Stimulated activated CD8-positive, alpha-beta memory T cell treated with anti-CD3 and anti-CD28 coated beads, Interleukin-4, amount 100 ng/mL, for 24 hours (primary cell): ENCODE measurements at regions not wholly inside any gene's neighbourhood (a gene's known extent, or its start where the extent isn't known, plus 50 kb on each side); places are given as distances from the start of the nearest gene placed in this dataset.
"Not testable (repeated sequence)": the region's sequence is repeated elsewhere in the genome, so short reads cannot be mapped to it uniquely, and the experiment has no call there.

Experiments used
- DNase-seq: peaks from one replicate; pipeline ENCODE4 v3.0.0-alpha.2; 2020; ENCODE audit warnings: low read depth

- DNase-seq = not testable (repeated sequence)
Measured at GRCh38 chr22:47400131-47400530, 637.7 kb downstream of the TBC1D22A start.

DNA sequence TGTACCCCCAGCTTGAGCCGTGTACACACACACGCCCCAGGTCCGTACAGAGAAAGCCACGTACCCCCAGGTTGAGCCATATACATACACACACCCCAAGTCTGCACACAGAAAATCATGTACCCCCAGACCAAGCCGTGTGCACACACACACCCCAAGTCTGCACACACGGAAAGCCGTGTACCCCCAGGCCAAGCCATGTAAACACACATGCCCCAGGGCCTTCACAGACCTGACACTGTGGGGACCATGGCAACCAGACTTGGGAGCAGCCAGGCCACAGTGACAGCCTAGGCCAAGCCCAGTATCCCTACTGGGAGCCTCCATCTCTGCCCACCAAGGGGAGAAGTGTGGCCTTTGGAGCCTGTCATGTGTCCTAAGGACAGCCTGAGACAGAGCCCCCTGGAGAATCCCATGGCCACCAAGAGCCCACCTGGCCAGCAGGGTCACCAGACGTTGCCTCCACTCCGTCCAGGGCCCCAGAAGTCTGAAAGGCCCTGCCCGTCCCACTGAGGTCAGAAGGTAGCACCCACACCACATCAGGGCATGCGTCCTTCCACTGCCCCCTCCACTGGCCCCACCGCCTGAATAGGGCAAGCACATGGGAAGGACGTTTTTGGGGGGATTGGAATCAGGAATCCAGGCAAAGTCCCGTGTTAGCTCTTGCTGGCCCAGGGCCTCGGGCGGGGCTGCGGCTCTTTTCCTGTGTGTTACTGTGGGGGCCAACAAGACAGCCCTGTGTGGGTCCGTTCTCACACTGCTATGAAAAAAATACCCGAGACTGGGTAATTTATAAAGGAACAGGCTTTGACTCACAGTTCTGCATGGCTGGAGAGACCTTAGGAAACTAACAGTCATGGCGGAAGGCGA is 636.7 kb downstream of the TBC1D22A start:
- DNase-seq = no peak

GRCh38 chr22:47398491-47398890 is 636.0 kb downstream of the TBC1D22A start:
- no peak for DNase-seq

DNA sequence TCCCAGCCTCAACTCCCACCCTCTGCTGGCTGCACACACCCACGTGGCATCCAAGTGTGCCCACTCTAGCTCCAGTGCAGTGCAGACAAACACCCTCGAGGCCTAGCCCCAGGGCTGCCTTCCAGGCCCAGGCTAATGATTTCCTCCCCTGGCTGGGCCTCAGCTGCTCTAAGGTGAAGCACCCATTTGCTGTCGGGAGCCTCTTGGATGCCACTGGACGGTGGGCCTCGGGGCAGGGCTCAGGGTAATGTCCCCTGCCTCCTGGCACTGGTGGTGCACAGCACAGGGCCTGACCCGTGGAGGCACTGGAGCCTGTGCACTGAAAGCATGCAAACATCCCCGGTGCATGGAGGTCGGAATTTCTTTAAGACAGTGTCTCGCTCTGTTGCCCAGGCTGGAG is 635.2 kb downstream of the TBC1D22A start:
- no peak for DNase-seq

DNA sequence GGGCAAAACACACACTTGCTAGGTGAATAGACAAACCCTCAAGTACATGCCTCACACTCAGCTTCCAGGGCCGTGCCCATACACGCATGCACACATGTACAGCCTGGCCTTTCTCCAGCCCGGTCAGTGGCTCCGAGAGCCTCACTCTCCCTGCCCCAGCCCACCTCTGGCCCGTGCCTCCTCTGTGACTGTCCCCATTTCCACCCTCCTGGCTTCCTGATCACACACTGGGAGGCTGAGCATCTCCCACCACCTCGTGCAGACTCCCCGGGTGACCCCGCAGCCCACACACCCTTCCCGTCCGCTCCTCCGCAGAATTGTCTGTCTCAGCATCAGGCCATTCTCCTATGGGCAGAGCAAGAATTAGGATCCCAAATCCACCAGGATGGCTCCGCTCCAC is 634.1 kb downstream of the TBC1D22A start:
- DNase-seq = no peak

GRCh38 chr22:47396105-47396504 is 633.7 kb downstream of the TBC1D22A start:
- no peak for DNase-seq

DNA sequence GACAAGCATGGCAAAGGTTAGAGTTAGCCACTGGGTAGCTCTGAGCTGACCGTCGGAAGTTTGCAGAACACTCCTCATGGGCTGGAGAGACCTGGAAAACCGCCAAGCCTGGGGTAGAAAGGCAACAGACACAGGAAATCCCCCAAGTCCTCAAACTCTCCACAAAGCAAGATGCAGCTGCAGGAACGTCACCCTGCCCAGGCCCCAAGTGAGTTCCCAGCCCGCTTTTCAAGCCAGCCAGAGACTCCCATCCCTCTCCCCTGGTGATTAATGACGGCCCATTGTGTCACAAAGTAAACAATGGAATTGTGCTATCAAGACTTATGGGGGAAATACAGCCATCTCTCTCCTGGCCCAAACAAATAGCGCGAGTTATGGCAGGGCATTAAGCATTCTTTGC is 633.0 kb downstream of the TBC1D22A start:
- no peak for DNase-seq

DNA sequence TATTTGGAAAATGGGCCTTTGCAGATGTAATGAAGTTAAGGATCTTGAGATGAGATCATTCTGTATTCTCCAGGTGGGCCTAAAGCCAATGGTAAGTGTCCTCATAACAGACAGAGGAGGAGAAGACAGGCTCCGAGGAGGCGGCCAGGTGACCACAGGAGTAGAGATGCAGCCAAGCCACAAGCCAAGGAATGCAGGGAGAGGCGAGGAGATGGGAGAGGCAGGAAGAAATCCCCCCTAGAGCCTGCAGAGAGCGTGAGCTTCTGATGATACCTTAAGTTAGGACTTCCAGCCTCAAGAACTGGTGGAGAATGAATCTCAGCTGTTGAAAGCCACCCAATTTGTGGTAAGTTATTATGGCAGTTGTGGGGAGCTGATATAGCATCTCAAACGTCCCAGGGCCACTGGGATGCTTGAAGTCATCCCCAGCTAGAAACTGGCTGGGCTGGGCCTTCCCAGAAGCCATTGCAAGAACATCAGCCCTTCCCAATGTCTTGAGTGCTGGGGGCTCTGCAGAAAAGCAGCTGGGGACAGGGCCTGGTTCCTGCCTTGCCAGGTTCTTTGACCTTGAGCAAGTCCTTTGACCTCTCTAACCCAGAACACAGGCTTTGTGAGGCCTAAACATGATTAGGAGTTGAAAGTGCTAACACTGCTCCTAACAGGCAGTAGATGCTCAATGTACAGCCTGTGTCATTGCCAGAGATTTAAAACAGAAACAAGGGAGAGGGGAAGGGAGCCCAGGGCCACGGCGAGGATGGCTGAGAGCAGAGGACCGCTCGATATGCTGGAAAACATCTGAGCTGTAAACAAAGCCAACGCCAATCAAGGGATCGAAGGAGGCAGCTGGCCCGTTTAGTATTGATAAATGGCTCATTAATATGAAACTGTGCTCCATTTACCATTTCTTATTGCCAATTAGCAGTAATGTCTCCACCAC is 632.3 kb downstream of the TBC1D22A start:
- DNase-seq = no peak

DNA sequence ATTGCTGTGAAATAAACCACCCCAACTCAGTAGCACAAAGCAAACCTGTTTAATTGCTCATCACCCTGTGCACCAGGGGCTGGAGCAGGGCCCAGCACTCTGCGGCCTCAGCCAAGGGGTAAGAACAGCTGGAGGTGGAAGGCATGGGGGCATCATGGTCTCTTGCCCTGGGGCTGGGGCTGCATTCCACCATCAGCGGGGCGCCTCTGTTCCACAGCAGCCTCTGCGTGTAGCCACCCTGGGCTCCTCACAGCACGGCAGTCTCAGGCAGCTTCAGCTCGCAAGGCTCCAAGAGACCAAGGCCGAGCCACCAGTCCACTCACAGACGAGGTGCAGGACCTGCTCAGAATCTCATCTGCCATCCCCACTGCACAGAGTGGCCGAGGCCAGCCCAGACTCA is 630.7 kb downstream of the TBC1D22A start:
- no peak for DNase-seq

DNA sequence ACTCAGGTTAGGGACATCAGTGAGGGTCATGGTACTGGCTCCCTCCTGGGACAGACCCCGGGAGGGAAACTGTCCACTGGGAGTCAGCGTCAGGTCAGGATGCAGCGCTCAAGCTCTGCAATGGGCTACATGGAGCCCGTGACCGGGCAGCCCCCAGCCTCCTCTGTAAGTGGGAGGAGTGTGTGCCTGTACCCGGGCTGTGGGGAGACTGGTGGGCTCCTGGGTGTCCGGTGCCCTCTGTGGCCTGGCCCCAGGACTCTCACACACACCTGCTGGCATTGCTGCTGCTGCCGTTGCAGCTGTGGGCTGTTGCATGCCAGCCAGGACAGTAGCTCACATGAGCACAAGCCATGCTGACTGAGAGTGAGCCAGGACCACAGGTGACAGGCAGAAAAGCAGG is 630.3 kb downstream of the TBC1D22A start:
- DNase-seq = no peak

DNA sequence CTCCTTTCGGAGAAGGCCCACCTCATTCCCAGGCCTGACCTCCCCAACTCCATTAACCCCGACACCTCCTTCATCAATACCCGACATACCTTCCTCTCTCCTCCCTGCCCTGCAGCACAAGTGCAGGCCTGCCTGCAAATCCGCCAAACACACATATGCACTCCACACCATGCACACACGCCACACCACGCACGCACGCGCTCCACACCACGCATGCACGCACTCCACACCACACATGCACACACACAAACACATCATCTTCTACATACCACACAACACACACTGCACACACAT is 629.6 kb downstream of the TBC1D22A start:
- no peak for DNase-seq

DNA sequence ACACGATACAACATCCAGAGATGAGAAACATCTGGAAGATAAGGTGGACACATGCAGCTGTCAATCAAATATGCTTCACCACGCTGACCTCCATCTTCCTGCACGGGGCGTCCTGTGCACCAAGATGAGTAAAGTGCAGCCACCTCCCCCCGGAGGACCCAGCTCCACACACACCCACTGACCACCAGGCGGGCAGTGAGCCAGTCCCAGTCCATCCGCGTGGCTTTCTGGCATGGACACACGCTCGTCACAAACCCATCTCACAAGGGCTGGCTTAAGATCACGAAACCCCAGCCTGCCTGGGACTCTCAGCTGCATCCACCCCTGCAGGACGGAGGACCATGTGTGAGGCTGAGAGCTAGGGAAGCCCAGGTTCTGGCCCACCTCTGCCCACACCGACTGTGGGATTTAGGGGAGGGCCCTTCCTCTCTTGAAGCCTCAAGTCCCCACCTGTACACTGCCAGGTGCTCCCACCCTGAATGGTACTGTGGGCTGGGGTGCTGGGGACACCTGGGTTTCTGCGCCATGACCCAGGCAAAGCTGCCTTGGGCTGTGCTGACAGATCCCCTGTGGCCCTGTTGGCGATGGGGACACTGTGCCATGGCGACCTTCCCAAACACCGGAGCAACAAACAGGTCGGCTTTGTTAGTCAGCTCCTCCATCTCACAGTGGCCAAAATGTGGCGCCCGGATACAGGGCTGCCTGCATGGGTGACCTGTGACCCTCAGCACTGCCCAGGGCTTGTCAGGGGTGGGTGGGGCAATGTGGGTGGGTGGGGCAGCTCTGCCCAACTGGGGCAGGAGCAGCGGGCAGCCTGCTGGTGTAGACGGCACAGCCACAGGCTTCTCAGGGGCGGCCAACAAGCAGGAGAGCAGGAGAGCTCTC is 629.0 kb downstream of the TBC1D22A start:
- no peak for DNase-seq

DNA sequence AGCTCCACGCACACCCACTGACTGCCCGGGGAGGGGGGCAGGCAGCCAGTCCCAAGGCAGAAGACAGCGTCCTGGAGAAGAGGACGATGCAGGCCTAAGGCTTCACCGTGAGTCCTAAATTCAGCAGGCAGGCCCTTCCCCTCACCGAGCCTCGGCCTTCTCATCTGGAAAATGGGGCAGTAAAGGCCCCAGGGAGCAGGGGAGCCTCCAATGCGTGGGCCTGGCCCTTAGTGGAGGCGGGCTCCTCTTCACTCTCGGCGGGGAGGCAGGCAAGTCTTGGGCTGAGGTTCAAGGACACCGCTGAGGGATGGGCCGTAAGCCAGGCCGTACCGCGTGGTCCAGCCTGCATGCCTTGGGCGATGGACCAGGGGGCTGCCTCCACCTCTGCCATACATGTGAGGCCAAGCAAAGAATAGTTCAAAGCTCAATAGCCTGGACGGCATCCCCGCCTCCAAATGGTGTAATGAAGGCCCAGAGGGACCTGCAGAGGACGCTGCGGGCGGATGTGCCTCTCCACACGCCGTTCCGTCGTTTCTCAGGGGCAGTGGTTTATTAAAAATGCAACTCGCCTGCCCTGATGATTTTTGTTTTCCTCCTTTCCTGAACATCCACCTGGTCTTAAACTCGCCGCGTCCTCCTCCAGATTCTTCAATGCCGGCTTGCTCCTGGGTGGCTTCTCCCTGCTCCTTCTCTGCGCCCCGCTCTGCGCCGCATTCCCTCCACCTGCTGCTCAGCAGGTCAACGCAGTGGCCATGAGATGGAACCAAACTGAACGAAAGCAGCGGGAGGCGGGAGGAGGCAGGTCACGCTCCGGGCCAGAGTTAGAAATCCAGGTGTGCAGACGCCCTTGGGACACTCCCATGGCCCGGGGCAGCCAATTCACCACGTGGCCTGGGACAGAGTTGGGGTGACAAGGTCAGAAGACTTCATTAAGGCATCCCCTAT is 627.8 kb downstream of the TBC1D22A start:
- DNase-seq = no peak

DNA sequence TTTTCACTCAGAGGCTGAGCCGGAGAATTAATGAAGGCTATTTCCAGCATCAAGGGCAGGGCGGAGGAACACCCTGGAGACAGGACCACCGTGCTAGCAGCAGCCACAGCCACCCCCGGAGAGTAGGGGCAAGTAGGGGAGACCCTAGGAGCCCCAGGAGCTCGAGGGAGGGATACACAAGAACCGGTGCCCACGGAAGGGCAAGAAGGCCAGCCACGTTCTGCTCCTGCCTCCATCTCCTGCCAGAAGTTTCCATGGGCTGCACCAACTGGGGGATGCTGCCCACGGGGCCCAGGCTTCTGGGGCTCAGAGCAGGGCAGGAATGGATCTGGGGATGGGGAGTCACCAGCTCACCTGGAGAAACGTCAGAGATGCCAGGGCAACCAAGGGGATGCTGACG is 626.8 kb downstream of the TBC1D22A start:
- no peak for DNase-seq

GRCh38 chr22:47388778-47389177 is 626.3 kb downstream of the TBC1D22A start:
- no peak for DNase-seq

DNA sequence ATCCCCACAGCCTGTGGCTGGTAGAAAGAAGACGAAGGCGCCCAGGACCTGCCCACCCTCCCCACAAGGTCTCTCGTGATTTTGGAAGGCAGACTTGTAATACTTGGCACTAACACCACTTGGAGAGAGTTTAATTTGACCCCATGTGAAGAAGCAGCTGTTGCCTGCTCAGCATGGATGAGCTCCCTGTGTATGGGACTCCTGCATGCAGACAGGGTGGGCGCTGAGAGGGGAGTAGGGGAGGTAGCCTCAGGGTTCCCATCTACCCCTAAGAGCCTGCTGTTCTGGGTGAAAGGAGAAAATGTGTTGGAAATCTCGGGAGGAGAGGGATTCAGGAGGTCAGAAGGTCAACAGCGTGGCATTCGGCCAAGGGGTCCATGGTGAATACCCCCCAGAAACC is 625.9 kb downstream of the TBC1D22A start:
- no peak for DNase-seq

GRCh38 chr22:47386812-47387510 is 624.5 kb downstream of the TBC1D22A start:
- DNase-seq = no peak

DNA sequence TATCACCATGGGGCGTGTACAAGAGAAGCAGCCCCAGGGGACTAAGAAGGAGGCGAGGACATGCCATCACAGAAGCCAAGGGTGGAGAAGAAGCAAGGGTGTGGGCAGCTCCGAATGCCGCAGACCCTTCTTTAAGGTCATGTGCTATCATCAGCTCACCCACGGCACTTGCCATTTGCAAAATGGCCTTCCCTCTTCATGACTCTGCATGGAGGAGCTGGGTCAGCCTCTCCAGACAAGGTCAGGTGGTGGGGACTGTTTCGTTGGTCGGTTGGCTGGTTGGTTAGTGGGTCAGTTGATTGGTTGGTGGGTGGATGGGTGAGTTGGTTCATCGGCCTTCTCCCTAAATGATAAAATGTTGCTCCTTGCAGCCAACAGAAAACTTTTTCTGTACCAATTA is 622.5 kb downstream of the TBC1D22A start:
- DNase-seq = no peak

DNA sequence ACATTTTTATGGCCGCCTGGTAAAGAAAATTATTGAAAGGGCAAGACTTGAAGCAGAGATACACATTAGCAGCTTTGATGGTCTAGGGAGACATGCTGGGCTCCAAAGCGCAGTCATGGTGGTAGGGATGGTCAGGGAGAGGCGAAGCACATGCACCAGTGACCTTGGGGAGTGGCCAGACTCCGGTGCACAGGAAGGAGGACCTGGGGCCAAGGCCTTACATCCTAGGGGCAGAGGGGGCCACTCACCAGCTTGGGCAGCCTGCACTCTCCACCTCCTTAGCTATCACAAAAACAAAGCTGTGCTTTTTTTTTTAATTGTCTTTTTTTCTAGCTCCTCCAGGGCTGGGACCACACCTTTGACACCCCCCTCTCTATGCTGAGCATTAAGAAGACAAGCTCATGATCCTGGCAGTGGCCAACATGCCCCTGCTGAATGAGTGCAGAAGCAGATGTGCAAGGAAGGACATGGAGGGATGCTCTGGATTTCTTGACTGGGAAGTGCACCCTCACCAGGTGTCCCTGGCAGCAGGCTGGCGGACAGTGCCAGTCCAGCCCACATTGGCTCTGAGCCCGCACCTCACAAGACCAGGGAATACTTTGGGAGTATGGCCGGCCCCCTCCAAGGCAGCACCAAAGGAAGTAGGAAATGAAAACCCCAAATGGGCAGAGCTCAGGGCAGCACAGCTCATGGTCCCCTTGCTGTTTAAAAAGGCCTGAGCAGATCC is 619.9 kb downstream of the TBC1D22A start:
- no peak for DNase-seq

DNA sequence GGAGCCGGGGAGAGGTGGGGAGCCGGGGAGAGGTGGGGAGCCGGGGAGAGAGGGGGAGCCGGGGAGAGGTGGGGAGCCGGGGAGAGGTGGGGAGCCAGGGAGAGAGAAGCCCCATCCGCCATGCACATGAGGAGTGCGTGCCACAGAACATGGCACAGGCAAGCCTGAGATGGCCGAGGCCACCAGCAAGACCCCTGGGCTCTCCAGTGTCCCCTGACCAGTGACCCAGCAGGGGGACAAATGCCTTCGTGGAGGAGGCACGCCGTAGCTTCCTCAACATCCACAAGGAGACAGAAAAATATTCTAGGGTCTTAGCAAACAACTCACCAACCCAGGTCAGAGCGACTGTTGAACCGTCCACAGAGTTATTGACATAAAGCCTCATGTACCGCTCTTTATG is 618.8 kb downstream of the TBC1D22A start:
- DNase-seq = no peak
